ENCODE measurements at regions not wholly inside any gene's neighbourhood (a gene's known extent, or its start where the extent isn't known, plus 50 kb on each side); places are given as distances from the start of the nearest gene placed in this dataset.

DNA sequence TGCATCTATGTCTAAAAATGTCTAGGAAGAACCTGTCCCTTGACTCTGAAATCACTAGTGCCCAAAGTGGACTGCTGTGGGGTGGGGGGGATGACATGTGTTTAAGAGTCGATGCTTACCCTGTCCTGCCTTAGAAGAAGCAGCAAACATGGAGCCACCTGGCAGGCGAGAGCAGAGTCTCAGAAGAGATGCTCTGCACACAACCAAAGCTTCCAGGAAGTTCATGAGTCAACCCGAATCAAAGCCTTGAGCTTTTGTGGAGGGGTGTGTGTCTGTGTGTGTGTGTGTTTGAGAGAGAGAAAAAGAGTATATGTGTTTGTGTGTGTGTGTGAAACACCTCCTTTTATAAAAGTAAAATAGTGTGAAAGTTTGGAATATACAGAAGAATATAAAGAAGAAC, 269.9 kb downstream of the ALDH8A1 start:
- DNase-seq: no peak
- Mint-ChIP-seq H3K27me3 (ENCODE audit: insufficient read depth) (no peaks in the 10 kb centered on the region; the same call in none of the 2 replicates), H3K36me3 (ENCODE audit: low read depth) (no peaks in the 10 kb centered on the region; the same call in 1 of the 2 replicates), H3K4me3 (no peak overlapping the region), H3K27ac (no peak overlapping the region), H3K9me3 (no peaks in the 10 kb centered on the region), H3K4me1 (ENCODE audit: low read depth) (peaks cover 42% of the 10 kb centered on the region)
- TF ChIP-seq, protein P1, sequence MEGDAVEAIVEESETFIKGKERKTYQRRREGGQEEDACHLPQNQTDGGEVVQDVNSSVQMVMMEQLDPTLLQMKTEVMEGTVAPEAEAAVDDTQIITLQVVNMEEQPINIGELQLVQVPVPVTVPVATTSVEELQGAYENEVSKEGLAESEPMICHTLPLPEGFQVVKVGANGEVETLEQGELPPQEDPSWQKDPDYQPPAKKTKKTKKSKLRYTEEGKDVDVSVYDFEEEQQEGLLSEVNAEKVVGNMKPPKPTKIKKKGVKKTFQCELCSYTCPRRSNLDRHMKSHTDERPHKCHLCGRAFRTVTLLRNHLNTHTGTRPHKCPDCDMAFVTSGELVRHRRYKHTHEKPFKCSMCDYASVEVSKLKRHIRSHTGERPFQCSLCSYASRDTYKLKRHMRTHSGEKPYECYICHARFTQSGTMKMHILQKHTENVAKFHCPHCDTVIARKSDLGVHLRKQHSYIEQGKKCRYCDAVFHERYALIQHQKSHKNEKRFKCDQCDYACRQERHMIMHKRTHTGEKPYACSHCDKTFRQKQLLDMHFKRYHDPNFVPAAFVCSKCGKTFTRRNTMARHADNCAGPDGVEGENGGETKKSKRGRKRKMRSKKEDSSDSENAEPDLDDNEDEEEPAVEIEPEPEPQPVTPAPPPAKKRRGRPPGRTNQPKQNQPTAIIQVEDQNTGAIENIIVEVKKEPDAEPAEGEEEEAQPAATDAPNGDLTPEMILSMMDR (IDR thresholded peaks at IDR 0.05): no peak

DNA sequence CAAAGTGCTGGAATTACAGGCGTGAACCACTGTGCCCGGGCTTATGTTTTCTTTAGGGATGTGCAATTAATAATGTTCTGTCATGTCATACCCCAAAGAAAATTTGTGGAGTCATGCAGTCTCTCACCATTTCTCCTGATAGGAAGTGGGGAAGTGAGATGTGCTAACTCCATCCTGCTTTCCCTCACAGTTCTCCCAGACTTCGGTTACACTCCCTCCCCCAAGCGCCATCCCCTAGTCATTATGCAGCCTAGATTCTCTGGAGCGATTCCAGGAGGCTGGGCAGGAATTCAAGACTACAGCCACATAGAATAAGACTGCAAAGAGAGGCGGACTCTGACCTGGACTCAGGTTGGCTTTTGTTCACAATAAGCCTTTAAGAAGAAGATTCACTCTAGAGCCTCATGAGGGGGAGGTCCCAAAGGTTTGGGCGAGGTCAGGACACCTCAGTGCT, 271.4 kb downstream of the ALDH8A1 start:
- DNase-seq: no peak
- Mint-ChIP-seq H3K27ac (no peak overlapping the region), H3K4me1 (ENCODE audit: low read depth) (peaks cover 39% of the 10 kb centered on the region), H3K36me3 (ENCODE audit: low read depth) (no peaks in the 10 kb centered on the region; the same call in 1 of the 2 replicates), H3K9me3 (no peaks in the 10 kb centered on the region), H3K4me3 (no peak overlapping the region), H3K27me3 (ENCODE audit: insufficient read depth) (peaks cover 1% of the 10 kb centered on the region)
- TF ChIP-seq, protein P1 (IDR thresholded peaks at IDR 0.05): no peak

DNA sequence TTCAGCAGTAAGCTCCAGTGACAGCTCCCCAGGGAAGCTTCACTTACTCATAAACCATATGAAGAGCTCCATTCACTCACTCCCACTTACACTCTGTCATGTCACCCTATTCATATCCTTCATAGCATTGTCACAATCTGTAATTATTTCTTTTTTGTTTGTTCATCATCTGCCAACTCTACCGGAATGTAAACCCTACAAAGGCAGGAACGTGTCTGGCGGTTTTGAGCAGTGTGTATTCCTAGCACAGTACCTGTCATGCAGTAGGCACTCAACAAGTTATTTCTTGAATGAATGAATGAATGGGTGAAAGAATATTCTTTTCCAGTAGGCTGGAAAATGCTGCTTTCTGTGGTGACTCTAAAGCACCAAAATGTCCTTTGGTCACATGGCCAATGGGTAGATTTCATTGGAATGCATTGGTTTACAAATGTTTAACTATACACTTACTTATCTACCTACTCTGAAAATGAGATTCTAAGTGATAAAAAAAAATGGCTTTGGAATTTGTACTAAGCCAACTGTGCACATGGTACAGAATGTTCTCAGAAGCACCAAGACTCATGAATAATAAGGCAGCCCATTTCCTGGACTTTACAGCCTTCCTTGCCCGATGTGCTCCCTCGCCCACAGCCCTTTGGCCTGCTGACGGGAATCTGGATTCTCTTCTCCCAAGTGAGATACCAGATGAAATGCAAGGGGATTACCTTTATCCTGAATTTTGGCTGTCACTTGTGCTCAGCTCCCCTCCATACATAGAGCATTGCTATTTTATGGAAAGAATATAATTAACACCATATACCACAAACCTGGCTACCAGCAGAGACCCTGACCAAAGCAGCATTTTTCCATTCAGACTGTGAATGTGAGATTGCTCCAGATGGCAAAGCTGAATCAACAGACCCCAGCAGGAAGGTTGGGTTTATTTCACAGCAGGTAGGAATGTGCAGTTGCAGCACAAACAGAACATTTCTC, 273.3 kb downstream of the ALDH8A1 start:
- TF ChIP-seq, protein P1 (IDR thresholded peaks at IDR 0.05): no peak
- Mint-ChIP-seq H3K27me3 (ENCODE audit: insufficient read depth) (peaks cover 1% of the 10 kb centered on the region), H3K9me3 (no peaks in the 10 kb centered on the region), H3K4me1 (ENCODE audit: low read depth) (peaks cover 55% of the 10 kb centered on the region), H3K27ac (no peak overlapping the region), H3K4me3 (no peak overlapping the region), H3K36me3 (ENCODE audit: low read depth) (no peaks in the 10 kb centered on the region; the same call in 1 of the 2 replicates)
- no peak for DNase-seq

DNA sequence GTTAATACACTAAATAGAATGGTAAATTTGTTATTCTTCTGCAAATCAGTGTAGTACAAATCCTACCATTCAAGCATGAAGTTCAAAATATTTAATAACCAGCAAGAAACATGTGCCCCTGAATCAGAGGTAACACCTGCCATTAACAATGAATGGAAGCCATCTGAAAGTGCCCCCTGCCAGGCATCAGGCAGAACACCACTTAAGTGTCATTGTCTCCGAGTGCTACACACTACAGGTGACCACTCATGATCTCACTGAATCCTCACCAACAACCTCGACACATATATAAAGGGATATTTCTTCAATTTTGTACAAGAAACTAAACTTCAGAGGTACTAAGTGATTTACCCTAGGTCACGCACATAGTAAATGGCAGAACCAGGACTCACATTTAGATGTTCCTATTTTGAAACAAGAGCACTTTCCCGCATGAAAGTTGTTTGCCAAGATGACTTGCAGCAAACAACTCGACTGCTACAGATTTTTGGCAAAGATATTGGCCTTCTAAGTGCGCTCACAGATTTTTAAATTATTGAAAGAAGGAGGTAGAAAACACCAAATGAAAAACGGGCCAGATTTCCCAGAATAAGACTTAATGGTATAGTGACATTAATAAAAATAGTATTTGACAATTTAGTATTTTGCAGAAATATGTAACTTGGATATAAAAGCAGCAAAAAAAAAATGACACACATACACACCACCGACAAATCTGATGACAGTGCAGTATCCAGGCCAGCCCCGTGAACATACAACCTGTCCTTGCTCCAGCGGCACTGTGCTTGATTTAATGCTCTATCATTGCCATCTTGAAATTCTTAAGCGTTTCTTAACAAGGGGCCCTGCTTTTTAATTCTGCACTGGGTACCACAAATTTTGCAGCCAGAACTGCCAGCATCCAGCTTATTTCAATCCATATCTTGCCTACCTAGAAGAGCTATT, 274.5 kb downstream of the ALDH8A1 start:
- TF ChIP-seq, protein P1 (IDR thresholded peaks at IDR 0.05): no peak

DNA sequence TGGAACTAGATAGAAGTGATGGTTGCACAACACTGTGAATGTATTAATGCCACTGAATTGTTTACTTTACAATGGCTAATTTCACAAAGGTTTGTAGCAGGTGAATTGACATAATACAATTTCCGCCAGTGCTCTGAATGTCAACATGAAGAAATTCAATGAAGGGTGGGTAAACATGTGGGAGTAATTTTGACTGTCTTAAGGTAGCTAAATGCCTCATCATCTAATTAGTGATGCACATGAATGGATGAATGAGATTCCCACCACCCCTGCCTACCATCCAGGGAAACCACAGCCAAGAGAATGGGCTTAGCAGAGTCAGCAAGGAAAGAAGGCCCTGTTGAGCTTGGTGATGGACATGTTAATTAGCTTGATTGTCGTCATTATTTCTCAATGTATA, 275.3 kb downstream of the ALDH8A1 start:
- Mint-ChIP-seq H3K4me1 (ENCODE audit: low read depth) (peaks cover 55% of the 10 kb centered on the region), H3K27ac (no peak overlapping the region), H3K27me3 (ENCODE audit: insufficient read depth) (peaks cover 1% of the 10 kb centered on the region), H3K4me3 (no peak overlapping the region), H3K9me3 (no peaks in the 10 kb centered on the region), H3K36me3 (ENCODE audit: low read depth) (no peaks in the 10 kb centered on the region; the same call in 1 of the 2 replicates)
- TF ChIP-seq, protein P1 (IDR thresholded peaks at IDR 0.05): no peak
- DNase-seq: no peak

More for the DNA sequence above, 274.5 kb downstream of the ALDH8A1 start:
- no peak for DNase-seq
- Mint-ChIP-seq H3K27me3 (ENCODE audit: insufficient read depth) (peaks cover 1% of the 10 kb centered on the region), H3K36me3 (ENCODE audit: low read depth) (no peaks in the 10 kb centered on the region; the same call in 1 of the 2 replicates), H3K4me1 (ENCODE audit: low read depth) (peaks cover 56% of the 10 kb centered on the region), H3K4me3 (no peak overlapping the region), H3K9me3 (no peaks in the 10 kb centered on the region), H3K27ac (no peak overlapping the region)

Data from HFFc6 (cell line).